H9 (cell line): ENCODE measurements at regions not wholly inside any gene's neighbourhood (a gene's known extent, or its start where the extent isn't known, plus 50 kb on each side); places are given as distances from the start of the nearest gene placed in this dataset.
"Not testable (repeated sequence)": the region's sequence is repeated elsewhere in the genome, so short reads cannot be mapped to it uniquely, and the experiment has no call there.

Source experiments
- DNase-seq: peaks from one replicate; pipeline ENCODE4 v3.0.0-alpha.2; 2017
- H2AFZ ChIP-seq: one replicate; pipeline ENCODE4 v1.6.1; 2013; ENCODE audit warnings: mild to moderate bottlenecking, low read length, control low read depth, moderate library complexity
- H2AK5ac ChIP-seq: 2 replicates; pipeline ENCODE4 v1.6.1; 2013; ENCODE audit warnings: low read length, control low read depth, mixed read lengths; ENCODE audit not compliant: insufficient read length
- H2BK120ac ChIP-seq: one replicate; pipeline ENCODE4 v1.6.1; 2013; ENCODE audit warnings: low read depth, mild to moderate bottlenecking, low read length, control low read depth, inconsistent platforms; ENCODE audit not compliant: poor library complexity, severe bottlenecking
- H2BK12ac ChIP-seq: 2 replicates; pipeline ENCODE4 v1.6.1; 2013; ENCODE audit warnings: low read length, control low read depth, mixed read lengths, low read depth; ENCODE audit not compliant: insufficient read length
- H2BK15ac ChIP-seq: 2 replicates; pipeline ENCODE4 v1.6.1; 2013; ENCODE audit warnings: low read depth, low read length, control low read depth
- H2BK20ac ChIP-seq: one replicate; pipeline ENCODE4 v1.6.1; 2013; ENCODE audit warnings: low read depth, mild to moderate bottlenecking, low read length, control low read depth, inconsistent platforms; ENCODE audit not compliant: poor library complexity, severe bottlenecking
- H2BK5ac ChIP-seq: 2 replicates; pipeline ENCODE4 v1.6.1; 2013; ENCODE audit warnings: low read length, control low read depth, mixed read lengths; ENCODE audit not compliant: insufficient read length
- H3K14ac ChIP-seq: 2 replicates; pipeline ENCODE4 v1.6.1; 2013; ENCODE audit warnings: low read length, control low read depth; ENCODE audit not compliant: insufficient read depth
- H3K18ac ChIP-seq: 2 replicates; pipeline ENCODE4 v1.6.1; 2013; ENCODE audit warnings: low read depth, mild to moderate bottlenecking, mixed read lengths, low read length, control low read depth; ENCODE audit not compliant: insufficient read length
- H3K23ac ChIP-seq: 2 replicates; pipeline ENCODE4 v1.6.1; 2013; ENCODE audit warnings: low read length, control low read depth, mixed read lengths, low read depth; ENCODE audit not compliant: insufficient read length
- H3K23me2 ChIP-seq: 2 replicates; pipeline ENCODE4 v1.6.1; 2013; ENCODE audit warnings: low read depth, mild to moderate bottlenecking, mixed read lengths, low read length, control low read depth; ENCODE audit not compliant: insufficient read length, poor library complexity, severe bottlenecking
- H3K27ac ChIP-seq: 2 replicates; pipeline ENCODE4 v1.5.1; 2013; ENCODE audit warnings: low read length, control low read depth, mixed read lengths, low read depth; ENCODE audit not compliant: insufficient read length
- H3K27me3 ChIP-seq: 2 replicates; pipeline ENCODE4 v1.6.1; 2013; ENCODE audit warnings: low read length, control low read depth, inconsistent platforms; ENCODE audit not compliant: insufficient read depth
- H3K4ac ChIP-seq: 2 replicates; pipeline ENCODE4 v1.6.1; 2013; ENCODE audit warnings: low read depth, mild to moderate bottlenecking, control low read depth, inconsistent platforms, low read length, moderate library complexity
- H3K4me1 ChIP-seq: 2 replicates; pipeline ENCODE4 v1.6.1; 2013; ENCODE audit warnings: low read length, control low read depth, inconsistent platforms; ENCODE audit not compliant: insufficient read depth
- H3K4me2 ChIP-seq: 2 replicates; pipeline ENCODE4 v1.6.1; 2013; ENCODE audit warnings: low read length, control low read depth, mixed read lengths; ENCODE audit not compliant: insufficient read length, insufficient read depth
- H3K56ac ChIP-seq: 2 replicates; pipeline ENCODE4 v1.6.1; 2013; ENCODE audit warnings: low read depth, mild to moderate bottlenecking, mixed read lengths, low read length, control low read depth; ENCODE audit not compliant: insufficient read length
- H3K79me1 ChIP-seq: 2 replicates; pipeline ENCODE4 v1.6.1; 2013; ENCODE audit warnings: low read depth, mild to moderate bottlenecking, moderate library complexity, low read length, control low read depth, inconsistent platforms; ENCODE audit not compliant: insufficient read depth, poor library complexity, severe bottlenecking
- H3K79me2 ChIP-seq: 2 replicates; pipeline ENCODE4 v1.6.1; 2013; ENCODE audit warnings: low read length, control low read depth, inconsistent platforms; ENCODE audit not compliant: insufficient read depth
- H3K9ac ChIP-seq: 2 replicates; pipeline ENCODE4 v1.6.1; 2013; ENCODE audit warnings: low read length, control low read depth, mixed read lengths; ENCODE audit not compliant: insufficient read length; ENCODE audit errors: extremely low read depth
- H3K9me3 ChIP-seq: one replicate; pipeline ENCODE4 v1.6.1; 2013; ENCODE audit warnings: low read depth, low read length, inconsistent platforms; ENCODE audit not compliant: control insufficient read depth
- H3T11ph ChIP-seq: one replicate; pipeline ENCODE4 v1.6.1; 2013; ENCODE audit warnings: mild to moderate bottlenecking, low read length, control low read depth, inconsistent platforms
- H4K20me1 ChIP-seq: one replicate; pipeline ENCODE4 v1.6.1; 2013; ENCODE audit not compliant: control insufficient read depth, insufficient read length, insufficient read depth
- H4K5ac ChIP-seq: 2 replicates; pipeline ENCODE4 v1.6.1; 2013; ENCODE audit warnings: low read depth, mild to moderate bottlenecking, mixed read lengths, low read length, control low read depth; ENCODE audit not compliant: insufficient read length
- H4K8ac ChIP-seq: replicated peaks from 2 replicates; pipeline ENCODE4 v1.6.1; 2013; ENCODE audit warnings: low read length, control low read depth, mixed read lengths, low read depth; ENCODE audit not compliant: insufficient read length
- H4K91ac ChIP-seq: 2 replicates; pipeline ENCODE4 v1.6.1; 2013; ENCODE audit warnings: low read depth, mild to moderate bottlenecking, moderate library complexity, mixed read lengths, low read length, control low read depth; ENCODE audit not compliant: insufficient read length
- H3K27ac Mint-ChIP-seq, 3 experiments: 2 replicates in 2 of 3; 3 replicates in 1 of 3; pipeline ENCODE4 v1.8.0; 2020 to 2021; ENCODE audit warnings: mixed read lengths in 3 of 3, mild to moderate bottlenecking in 1 of 3, moderate library complexity in 1 of 3
- H3K27me3 Mint-ChIP-seq: 2 replicates; pipeline ENCODE4 v1.8.0; 2021; ENCODE audit warnings: low read depth, mild to moderate bottlenecking, moderate library complexity, mixed read lengths
- H3K36me3 Mint-ChIP-seq, 3 experiments: 2 replicates in 2 of 3; 3 replicates in 1 of 3; pipeline ENCODE4 v1.8.0; 2020 to 2021; ENCODE audit warnings: low read depth in 3 of 3, mixed read lengths in 3 of 3; ENCODE audit not compliant: insufficient read depth in 1 of 3
- H3K4me1 Mint-ChIP-seq, 2 experiments: 2 replicates each; pipeline ENCODE4 v1.8.0; 2020; ENCODE audit warnings: mixed read lengths in 2 of 2
- H3K4me3 Mint-ChIP-seq, 2 experiments: 2 replicates in 1 of 2; 3 replicates in 1 of 2; pipeline ENCODE4 v1.8.0; 2020 to 2021; ENCODE audit warnings: mild to moderate bottlenecking in 2 of 2, mixed read lengths in 2 of 2, moderate library complexity in 1 of 2
- H3K9me3 Mint-ChIP-seq, 2 experiments: 2 replicates in 1 of 2; 3 replicates in 1 of 2; pipeline ENCODE4 v1.8.0; 2020; ENCODE audit warnings: mild to moderate bottlenecking in 2 of 2, mixed read lengths in 2 of 2, moderate library complexity in 1 of 2
- WGBS: extraction: QIAGEN DNeasy Blood & Tissue Kit; methylation state at CpG from one replicate; pipeline ENCODE4 v1.1.7; 2013; ENCODE audit warnings: missing lambda C conversion rate, low lambda C conversion rate, mixed read lengths; ENCODE audit not compliant: insufficient read length; ENCODE audit errors: extremely low coverage; 5-methylcytosine and 5-hydroxymethylcytosine counted together
- TF ChIP-seq, protein P1 (sequence below): fragments of 200-600 bp; sonication (generic); conservative IDR thresholded peaks from 3 replicates; pipeline ENCODE4 v1.8.0; 2021; ENCODE audit warnings: antibody characterized with exemption, mild to moderate bottlenecking

DNA sequence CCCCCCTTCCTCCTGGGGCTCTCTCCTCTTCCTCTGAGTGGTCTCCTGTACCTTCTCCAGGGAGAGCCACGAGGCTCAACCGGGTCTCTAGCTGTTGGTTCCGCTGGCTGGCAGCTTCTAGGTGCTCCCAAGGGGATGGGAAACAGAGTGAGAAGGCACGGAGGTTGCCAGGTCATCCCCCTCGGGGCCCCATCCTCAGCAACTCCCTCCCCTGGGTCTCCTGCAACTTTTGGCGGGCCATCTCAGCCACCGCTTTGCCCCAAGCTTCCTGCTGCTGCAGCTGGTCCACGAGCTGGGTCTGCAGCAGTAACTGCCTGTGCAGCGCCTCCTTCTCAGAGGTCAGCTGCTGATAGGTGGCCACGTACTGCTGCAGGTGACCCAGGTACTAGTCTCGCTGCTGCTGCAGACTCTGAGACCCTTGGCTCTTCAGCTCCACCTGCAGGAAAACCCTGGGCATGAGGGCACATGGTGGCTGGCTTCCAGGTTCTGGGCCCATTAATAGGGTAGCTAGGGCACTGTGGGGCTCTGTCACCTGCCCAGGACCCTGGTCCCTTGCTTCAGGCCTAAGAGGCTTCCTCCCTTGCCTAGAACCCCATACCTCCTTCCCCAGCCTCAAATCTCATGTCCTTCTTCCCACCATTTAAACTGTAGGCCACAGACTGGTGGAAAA, 160.4 kb downstream of the TBC1D2B start:
- H3K4me1 Mint-ChIP-seq = peaks cover 13 to 16% of the 10 kb centered on the region in 2 experiments
- TF ChIP-seq, protein P1, sequence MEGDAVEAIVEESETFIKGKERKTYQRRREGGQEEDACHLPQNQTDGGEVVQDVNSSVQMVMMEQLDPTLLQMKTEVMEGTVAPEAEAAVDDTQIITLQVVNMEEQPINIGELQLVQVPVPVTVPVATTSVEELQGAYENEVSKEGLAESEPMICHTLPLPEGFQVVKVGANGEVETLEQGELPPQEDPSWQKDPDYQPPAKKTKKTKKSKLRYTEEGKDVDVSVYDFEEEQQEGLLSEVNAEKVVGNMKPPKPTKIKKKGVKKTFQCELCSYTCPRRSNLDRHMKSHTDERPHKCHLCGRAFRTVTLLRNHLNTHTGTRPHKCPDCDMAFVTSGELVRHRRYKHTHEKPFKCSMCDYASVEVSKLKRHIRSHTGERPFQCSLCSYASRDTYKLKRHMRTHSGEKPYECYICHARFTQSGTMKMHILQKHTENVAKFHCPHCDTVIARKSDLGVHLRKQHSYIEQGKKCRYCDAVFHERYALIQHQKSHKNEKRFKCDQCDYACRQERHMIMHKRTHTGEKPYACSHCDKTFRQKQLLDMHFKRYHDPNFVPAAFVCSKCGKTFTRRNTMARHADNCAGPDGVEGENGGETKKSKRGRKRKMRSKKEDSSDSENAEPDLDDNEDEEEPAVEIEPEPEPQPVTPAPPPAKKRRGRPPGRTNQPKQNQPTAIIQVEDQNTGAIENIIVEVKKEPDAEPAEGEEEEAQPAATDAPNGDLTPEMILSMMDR = peak; percentile 46
- not testable (repeated sequence) for H3K4me3 Mint-ChIP-seq

DNA sequence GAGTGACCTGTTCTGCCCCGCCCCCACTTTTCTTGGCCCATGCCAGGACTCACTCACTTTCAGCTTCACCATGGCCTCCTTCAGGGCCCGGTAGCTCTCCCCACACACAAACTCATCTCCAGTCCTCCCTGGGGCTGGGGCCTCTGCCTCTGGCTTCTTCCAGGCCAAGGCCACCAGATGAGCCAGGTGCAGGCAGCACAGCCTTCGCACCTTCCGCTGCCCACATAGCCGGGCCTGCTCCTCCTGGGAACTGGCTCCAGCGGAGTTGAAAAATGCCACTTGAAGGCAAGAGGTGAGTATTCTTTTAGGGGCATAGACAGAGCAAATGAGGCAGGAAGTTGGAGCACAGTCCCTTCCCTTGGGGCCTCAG, 161.6 kb downstream of the TBC1D2B start:
- H2AFZ ChIP-seq, H2BK5ac ChIP-seq, H3K9me3 Mint-ChIP-seq, H3K4me3 Mint-ChIP-seq, H3K23ac ChIP-seq, H2BK15ac ChIP-seq, H3K14ac ChIP-seq, H4K8ac ChIP-seq, H3K56ac ChIP-seq, H2BK120ac ChIP-seq, H3K4me2 ChIP-seq, H2AK5ac ChIP-seq, H2BK12ac ChIP-seq, H3K36me3 Mint-ChIP-seq, H3T11ph ChIP-seq, H3K23me2 ChIP-seq, H3K18ac ChIP-seq, H3K9me3 ChIP-seq, H3K79me2 ChIP-seq, H3K27ac ChIP-seq, H3K27ac Mint-ChIP-seq, H3K27me3 Mint-ChIP-seq, H3K79me1 ChIP-seq, H3K9ac ChIP-seq, H2BK20ac ChIP-seq, H3K4me1 ChIP-seq, H3K27me3 ChIP-seq, H4K91ac ChIP-seq, H4K20me1 ChIP-seq, H3K4ac ChIP-seq, H4K5ac ChIP-seq: not testable (repeated sequence)
- WGBS = no CpG with 5 or more reads among the region's 6 CpGs
- peak; percentile 5 for DNase-seq
- peaks cover 9 to 10% of the 10 kb centered on the region in 2 experiments for H3K4me1 Mint-ChIP-seq

More for the DNA sequence above, 160.4 kb downstream of the TBC1D2B start:
- H3K9ac ChIP-seq, H2BK120ac ChIP-seq, H3K9me3 ChIP-seq, H3K27me3 Mint-ChIP-seq, H2BK12ac ChIP-seq, H3K36me3 Mint-ChIP-seq, H3K27ac Mint-ChIP-seq, H2BK20ac ChIP-seq, H2AK5ac ChIP-seq, H3K4me2 ChIP-seq, H3K9me3 Mint-ChIP-seq, H4K8ac ChIP-seq, H2AFZ ChIP-seq, H2BK15ac ChIP-seq, H3K79me2 ChIP-seq, H3K23me2 ChIP-seq, H3K14ac ChIP-seq, H3K27ac ChIP-seq, H3K23ac ChIP-seq, H3K56ac ChIP-seq, H3T11ph ChIP-seq, H3K18ac ChIP-seq, H2BK5ac ChIP-seq, H3K79me1 ChIP-seq, H3K27me3 ChIP-seq, H4K5ac ChIP-seq, H3K4ac ChIP-seq, H3K4me1 ChIP-seq, H4K20me1 ChIP-seq, H4K91ac ChIP-seq: not testable (repeated sequence)
- peak; percentile 29 for DNase-seq
- no CpG with 5 or more reads among the region's 11 CpGs for WGBS
